GM12878 (cell line): ENCODE measurements at regions not wholly inside any gene's neighbourhood (a gene's known extent, or its start where the extent isn't known, plus 50 kb on each side); places are given as distances from the start of the nearest gene placed in this dataset.
A peak's percentile ranks its signal among the peaks of the same experiment; 100 is the strongest.

Experiments
- ATAC-seq: fragments of 200-7000 bp; cut with Tn5 transposase; 3 replicates; pipeline ENCODE4 v1.9.1; 2020; ENCODE audit warnings: mild to moderate bottlenecking, moderate library complexity
- BruUV-seq: library from RNA; stranded (reverse); fragments of 400-500 nt; replicated peaks from 2 replicates; lab custom pipeline; 2021; lab: Mats Ljungman, UMichigan
- CTCF ChIA-PET: fragments of 300-600 bp; sonication (Branson Sonifier 250); formaldehyde crosslinking; extraction: SDS; loops from one replicate; lab custom pipeline; 2021; ENCODE audit warnings: inconsistent platforms; lab: Yijun Ruan, JAX
- POLR2A ChIA-PET: fragments of 350-600 bp; formaldehyde crosslinking; extraction: SDS; loops from one replicate; lab custom pipeline; 2021; ENCODE audit warnings: inconsistent platforms; lab: Charles Lee
- RAD21 ChIA-PET: fragments of 300-600 bp; sonication (Branson Sonifier 250); formaldehyde crosslinking; loops from one replicate; lab custom pipeline; 2023; ENCODE audit warnings: antibody characterized with exemption; ENCODE audit not compliant: unreplicated experiment; lab: Charles Lee
- SMC1A ChIA-PET: fragments of 300-600 bp; sonication (Branson Sonifier 250); formaldehyde crosslinking; loops from one replicate; lab custom pipeline; 2023; ENCODE audit not compliant: unreplicated experiment, uncharacterized antibody; lab: Charles Lee
- DNase-seq: peaks from one replicate; pipeline ENCODE4 v3.0.0-alpha.2; 2011; ENCODE audit warnings: low read depth, low spot score
- FAIRE-seq: peaks from 3 replicates; lab custom pipeline; 2011; peaks lifted over from hg19 to GRCh38; lab: Jason Lieb, UNC
- H2AFZ ChIP-seq: 2 replicates; pipeline ENCODE4 v1.6.0; 2011; ENCODE audit warnings: low read depth, low read length, control low read depth; ENCODE audit not compliant: control insufficient read depth
- H3K27ac ChIP-seq: 2 replicates; pipeline ENCODE4 v1.5.1; 2011; ENCODE audit warnings: control low read depth; ENCODE audit not compliant: control insufficient read depth, insufficient read depth
- H3K27me3 ChIP-seq, 2 experiments: replicated peaks in 1 of 2; 2 replicates each; pipeline versions ENCODE4 v1.6.0 to v1.6.1; 2011; ENCODE audit warnings: low read length in 1 of 2; ENCODE audit not compliant: control insufficient read depth in 2 of 2, insufficient read depth in 2 of 2
- H3K36me3 ChIP-seq, 2 experiments: 2 replicates each; pipeline ENCODE4 v1.5.1; 2011; ENCODE audit warnings: low read length in 1 of 2; ENCODE audit not compliant: control insufficient read depth in 2 of 2, insufficient read depth in 2 of 2
- H3K4me1 ChIP-seq: 2 replicates; pipeline ENCODE4 v1.6.1; 2011; ENCODE audit warnings: mild to moderate bottlenecking, low read length, moderate library complexity, mixed read lengths; ENCODE audit not compliant: control insufficient read depth, insufficient read depth
- H3K4me2 ChIP-seq: 2 replicates; pipeline ENCODE4 v1.6.0; 2011; ENCODE audit warnings: control low read depth; ENCODE audit not compliant: control insufficient read depth, insufficient read depth
- H3K4me3 ChIP-seq: fragments of 200-600 bp; sonication (generic); 2 replicates; pipeline ENCODE4 v1.5.1; 2016
- H3K79me2 ChIP-seq: 2 replicates; pipeline ENCODE4 v1.6.0; 2011; ENCODE audit warnings: low read length; ENCODE audit not compliant: control insufficient read depth, insufficient read depth
- H3K9ac ChIP-seq: 2 replicates; pipeline ENCODE4 v1.8.0; 2011; ENCODE audit warnings: low read length, control low read depth, mixed read lengths; ENCODE audit not compliant: control insufficient read depth, insufficient read depth
- H3K9me3 ChIP-seq: replicated peaks from 3 replicates; pipeline ENCODE4 v1.5.1; 2011; ENCODE audit warnings: mild to moderate bottlenecking, low read length; ENCODE audit not compliant: control insufficient read depth, insufficient read depth
- H4K20me1 ChIP-seq: 2 replicates; pipeline ENCODE4 v1.6.0; 2011; ENCODE audit not compliant: control insufficient read depth, insufficient read depth
- NFXL1 ChIP-seq: fragments of 450-650 bp; IDR thresholded peaks from 2 replicates; pipeline ENCODE4 v1.6.1; 2017; ENCODE audit warnings: antibody characterized with exemption, mild to moderate bottlenecking, borderline replicate concordance
- TAF1 ChIP-seq: IDR thresholded peaks from 2 replicates; pipeline ENCODE4 v1.6.1; 2011; ENCODE audit warnings: mild to moderate bottlenecking, low read depth, low read length, borderline replicate concordance
- TARDBP ChIP-seq: IDR thresholded peaks from 2 replicates; pipeline ENCODE4 v1.6.1; 2016; ENCODE audit warnings: borderline replicate concordance
- TCF12 ChIP-seq: IDR thresholded peaks from 2 replicates; pipeline ENCODE4 v1.6.1; 2011; ENCODE audit warnings: low read depth, mild to moderate bottlenecking, low read length
- WGBS: methylation state at CpG from one replicate; pipeline ENCODE4 v1.1.6; 2016; ENCODE audit warnings: low lambda C conversion rate; ENCODE audit not compliant: insufficient replicate concordance, insufficient coverage; ENCODE audit errors: missing lambda C conversion rate; 5-methylcytosine and 5-hydroxymethylcytosine counted together
- in situ Hi-C: fragments of 300-500 bp; cut with MboI; formaldehyde crosslinking; loops from 9 replicates; pipeline ENCODE4 v1.14.3; 2018; ENCODE audit warnings: mixed read lengths
- intact Hi-C: fragments of 100-400 bp; cut with micrococcal nuclease; formaldehyde crosslinking; loops from one replicate; pipeline ENCODE4 v1.14.2; 2022; ENCODE audit not compliant: unreplicated experiment

- FAIRE-seq (no peak), ATAC-seq (peak; percentile 45; the same call in 1 of the 3 replicates)
- Histone ChIP-seq H2AFZ (no peak overlapping the region), H3K4me3 (no peak overlapping the region), H3K4me1 (no peaks in the 10 kb centered on the region), H3K27ac (no peak overlapping the region), H4K20me1 (no peaks in the 10 kb centered on the region), H3K79me2 (no peaks in the 10 kb centered on the region), H3K36me3 (no peaks in the 10 kb centered on the region)
- intact Hi-C loops: no loop called here
- CTCF ChIA-PET: no interaction called here
- TF ChIP-seq NFXL1: no peak
- TF ChIP-seq TAF1: no peak
- TF ChIP-seq, all 136 proteins: peak for 0
- WGBS: 5% methylated on average over 1 of the region's 1 CpG
- RAD21 ChIA-PET: no interaction called here
- no peak overlapping the region for H3K9ac ChIP-seq
- POLR2A ChIA-PET: no interaction called here
- no peak for DNase-seq
- in situ Hi-C loops: no loop called here
- BruUV-seq: no TSS peak
- SMC1A ChIA-PET: no interaction called here
- no peak overlapping the region for H3K4me2 ChIP-seq
- no peaks in the 10 kb centered on the region for H3K27me3 ChIP-seq
- no peaks in the 10 kb centered on the region for H3K9me3 ChIP-seq
Measured at GRCh38 chrX:35557916-35558315, 240.2 kb upstream of the MAGEB16 start.

GRCh38 chrX:35561985-35562384 lies 236.2 kb upstream of the MAGEB16 start:
- H3K4me2 ChIP-seq: no peak overlapping the region
- H3K9ac ChIP-seq: no peak overlapping the region
- ChIA-PET POLR2A (no interaction called here), RAD21 (no interaction called here), SMC1A (interaction anchor here (1.0 kb wide), 1 partner anchor 684 kb away, joined by 3 read pairs; no protein-coding TSS in a partner anchor), CTCF (no interaction called here)
- no peaks in the 10 kb centered on the region for H3K79me2 ChIP-seq
- in situ Hi-C loops: no loop called here
- no peaks in the 10 kb centered on the region for H3K36me3 ChIP-seq
- H3K27me3 ChIP-seq: no peaks in the 10 kb centered on the region
- WGBS: 0% methylated on average over 1 of the region's 1 CpG
- ATAC-seq (no peak), DNase-seq (no peak), FAIRE-seq (no peak)
- no peaks in the 10 kb centered on the region for H4K20me1 ChIP-seq
- no peak overlapping the region for H2AFZ ChIP-seq
- no peak overlapping the region for H3K4me3 ChIP-seq
- H3K4me1 ChIP-seq: no peaks in the 10 kb centered on the region
- no peaks in the 10 kb centered on the region for H3K9me3 ChIP-seq
- no TSS peak for BruUV-seq
- H3K27ac ChIP-seq: no peak overlapping the region
- TF ChIP-seq TCF12: no peak
- no peak for TF ChIP-seq TARDBP
- intact Hi-C loops: no loop called here
